Fibroblast of the conjunctiva (primary cell): ENCODE measurements at regions not wholly inside any gene's neighbourhood (a gene's known extent, or its start where the extent isn't known, plus 50 kb on each side); places are given as distances from the start of the nearest gene placed in this dataset.

Experiments
- DNase-seq: peaks from one replicate; pipeline ENCODE4 v3.0.0-alpha.2; 2010; ENCODE audit warnings: low read depth

- no peak for DNase-seq
Observed at GRCh38 chr13:21318891-21319532, 140.1 kb downstream of the ZDHHC20 start.

- DNase-seq = no peak
Observed at GRCh38 chr13:21319869-21320641, 139.0 kb downstream of the ZDHHC20 start.

- DNase-seq = no peak
Observed at GRCh38 chr13:21320642-21321034, 138.5 kb downstream of the ZDHHC20 start.

GRCh38 chr13:21321269-21321668, 137.8 kb downstream of the ZDHHC20 start:
- DNase-seq = no peak

GRCh38 chr13:21322327-21322965, 136.7 kb downstream of the ZDHHC20 start:
- no peak for DNase-seq
